ENCODE measurements at regions not wholly inside any gene's neighbourhood (a gene's known extent, or its start where the extent isn't known, plus 50 kb on each side); places are given as distances from the start of the nearest gene placed in this dataset.

GRCh38 chr16:79361132-79361751 is 239.3 kb downstream of the MAF start:
- no peaks in the 10 kb centered on the region for H3K9me3 ChIP-seq
- no peaks in the 10 kb centered on the region for H3K4me1 ChIP-seq
- DNase-seq: no peak
- TF ChIP-seq CTCF (IDR thresholded peaks at IDR 0.05) (no peak), POLR2A (IDR thresholded peaks at IDR 0.05) (no peak)
- no peaks in the 10 kb centered on the region for H3K36me3 ChIP-seq
- no peak for ATAC-seq
- no peak overlapping the region for H3K4me3 ChIP-seq
- intact Hi-C loops (cut with DNase I): no loop called here
- WGBS (ENCODE audit: insufficient coverage, low coverage, low lambda C conversion rate, missing lambda C conversion rate): 83% methylated on average over 3 of the region's 6 CpGs
- H3K27ac ChIP-seq: no peak overlapping the region
- H3K27me3 ChIP-seq: no peaks in the 10 kb centered on the region

- intact Hi-C loops (cut with DNase I): no loop called here
- DNase-seq (no peak), ATAC-seq (no peak)
- 90% methylated on average over 2 of the region's 2 CpGs for WGBS (ENCODE audit: insufficient coverage, low coverage, low lambda C conversion rate, missing lambda C conversion rate)
- H3K27ac ChIP-seq: no peak overlapping the region
- no peaks in the 10 kb centered on the region for H3K27me3 ChIP-seq
- no peaks in the 10 kb centered on the region for H3K9me3 ChIP-seq
- no peak for TF ChIP-seq POLR2A (IDR thresholded peaks at IDR 0.05)
- TF ChIP-seq CTCF (IDR thresholded peaks at IDR 0.05): no peak
- no peaks in the 10 kb centered on the region for H3K36me3 ChIP-seq
- no peaks in the 10 kb centered on the region for H3K4me1 ChIP-seq
- no peak overlapping the region for H3K4me3 ChIP-seq
Observed at GRCh38 chr16:79360267-79360666, 240.3 kb downstream of the MAF start.

GRCh38 chr16:79359082-79359481 is 241.5 kb downstream of the MAF start:
- no peak for ATAC-seq
- TF ChIP-seq POLR2A (IDR thresholded peaks at IDR 0.05): no peak
- no peak for TF ChIP-seq CTCF (IDR thresholded peaks at IDR 0.05)
- WGBS (ENCODE audit: insufficient coverage, low coverage, low lambda C conversion rate, missing lambda C conversion rate): 30% methylated on average over 3 of the region's 4 CpGs

GRCh38 chr16:79358188-79358587 is 242.3 kb downstream of the MAF start:
- TF ChIP-seq CTCF (IDR thresholded peaks at IDR 0.05): no peak
- no peak for TF ChIP-seq POLR2A (IDR thresholded peaks at IDR 0.05)
- ATAC-seq: no peak
- Histone ChIP-seq H3K36me3 (no peaks in the 10 kb centered on the region), H3K27me3 (no peaks in the 10 kb centered on the region), H3K27ac (no peak overlapping the region), H3K4me1 (no peaks in the 10 kb centered on the region), H3K4me3 (no peak overlapping the region), H3K9me3 (no peaks in the 10 kb centered on the region)
- 87% methylated on average over 3 of the region's 9 CpGs for WGBS (ENCODE audit: insufficient coverage, low coverage, low lambda C conversion rate, missing lambda C conversion rate)
- intact Hi-C loops (cut with DNase I): no loop called here
- DNase-seq: no peak

More at GRCh38 chr16:79359082-79359481, 241.5 kb downstream of the MAF start:
- intact Hi-C loops (cut with DNase I): no loop called here
- no peaks in the 10 kb centered on the region for H3K9me3 ChIP-seq
- no peak for DNase-seq
- H3K27me3 ChIP-seq: no peaks in the 10 kb centered on the region
- no peaks in the 10 kb centered on the region for H3K36me3 ChIP-seq
- no peak overlapping the region for H3K27ac ChIP-seq
- no peaks in the 10 kb centered on the region for H3K4me1 ChIP-seq
- no peak overlapping the region for H3K4me3 ChIP-seq
